GM23338 (cell line): ENCODE measurements at regions not wholly inside any gene's neighbourhood (a gene's known extent, or its start where the extent isn't known, plus 50 kb on each side); places are given as distances from the start of the nearest gene placed in this dataset.

Experiments used
- ATAC-seq: fragments of 200-7000 bp; cut with Tn5 transposase; 3 replicates; pipeline ENCODE4 v1.9.1; 2020
- DNase-seq: peaks from one replicate; pipeline ENCODE4 v3.0.0-alpha.2; 2015; ENCODE audit warnings: low spot score
- H2AFZ ChIP-seq: fragments of 200-600 bp; sonication (generic); 2 replicates; pipeline ENCODE4 v1.8.0; 2016; ENCODE audit warnings: antibody characterized with exemption, mild to moderate bottlenecking, moderate library complexity
- H3F3A ChIP-seq: fragments of 200-600 bp; sonication (generic); replicated peaks from 2 replicates; pipeline ENCODE4 v1.8.0; 2017; ENCODE audit warnings: antibody characterized with exemption, mixed run types, low read depth
- H3K27ac ChIP-seq: fragments of 200-600 bp; sonication (generic); 2 replicates; pipeline ENCODE4 v1.6.1; 2016; ENCODE audit warnings: low read depth
- H3K27me3 ChIP-seq: fragments of 200-600 bp; sonication (generic); 2 replicates; pipeline ENCODE4 v1.8.0; 2016; ENCODE audit warnings: mild to moderate bottlenecking, mixed run types, moderate library complexity; ENCODE audit not compliant: insufficient read depth
- H3K36me3 ChIP-seq: fragments of 200-600 bp; sonication (generic); 2 replicates; pipeline ENCODE4 v1.8.0; 2016; ENCODE audit warnings: mild to moderate bottlenecking; ENCODE audit not compliant: insufficient read depth
- H3K4me1 ChIP-seq: fragments of 200-600 bp; sonication (generic); 2 replicates; pipeline ENCODE4 v1.8.0; 2016; ENCODE audit warnings: mild to moderate bottlenecking, moderate library complexity; ENCODE audit not compliant: insufficient read depth
- H3K4me2 ChIP-seq: fragments of 200-600 bp; sonication (generic); 2 replicates; pipeline ENCODE4 v1.7.1; 2017; ENCODE audit warnings: mixed run types
- H3K4me3 ChIP-seq: fragments of 200-600 bp; sonication (generic); 2 replicates; pipeline ENCODE4 v1.6.1; 2016; ENCODE audit warnings: mixed run types
- H3K79me2 ChIP-seq: fragments of 200-600 bp; sonication (generic); replicated peaks from 2 replicates; pipeline ENCODE4 v1.8.0; 2017; ENCODE audit warnings: mild to moderate bottlenecking; ENCODE audit not compliant: insufficient read depth
- H3K9me2 ChIP-seq: fragments of 200-600 bp; sonication (generic); 2 replicates; pipeline ENCODE4 v1.8.0; 2017; ENCODE audit not compliant: insufficient read depth
- H4K20me1 ChIP-seq: fragments of 200-600 bp; sonication (generic); replicated peaks from 2 replicates; pipeline ENCODE4 v1.8.0; 2017; ENCODE audit warnings: mild to moderate bottlenecking; ENCODE audit not compliant: insufficient read depth
- H3K27ac Mint-ChIP-seq: 2 replicates; pipeline ENCODE4 v1.8.0; 2020; ENCODE audit warnings: inconsistent platforms, mild to moderate bottlenecking, moderate library complexity, mixed read lengths
- H3K27me3 Mint-ChIP-seq: 3 replicates; pipeline ENCODE4 v1.8.0; 2022; ENCODE audit warnings: low read depth, mild to moderate bottlenecking, moderate library complexity, mixed read lengths, inconsistent platforms; ENCODE audit not compliant: insufficient read depth, poor library complexity
- H3K36me3 Mint-ChIP-seq: 3 replicates; pipeline ENCODE4 v1.8.0; 2021; ENCODE audit warnings: low read depth, mild to moderate bottlenecking, inconsistent platforms, moderate library complexity, mixed read lengths
- H3K4me1 Mint-ChIP-seq: 3 replicates; pipeline ENCODE4 v1.8.0; 2020; ENCODE audit warnings: mild to moderate bottlenecking, inconsistent platforms, mixed read lengths
- H3K4me3 Mint-ChIP-seq: 3 replicates; pipeline ENCODE4 v1.8.0; 2021; ENCODE audit warnings: moderate library complexity, mild to moderate bottlenecking, inconsistent platforms, mixed read lengths
- H3K9me3 Mint-ChIP-seq: 3 replicates; pipeline ENCODE4 v1.8.0; 2020; ENCODE audit warnings: moderate library complexity, mild to moderate bottlenecking, inconsistent platforms, mixed read lengths
- CREB1 ChIP-seq: fragments of 250-450 bp; sonication (Bioruptor Pico); IDR thresholded peaks from 2 replicates; pipeline ENCODE4 v1.5.0; 2020; ENCODE audit warnings: low read depth, mild to moderate bottlenecking, moderate library complexity
- EZH2 ChIP-seq: fragments of 200-600 bp; sonication (generic); IDR thresholded peaks from one replicate; pipeline ENCODE4 v1.8.0; 2017; ENCODE audit warnings: antibody characterized with exemption, mild to moderate bottlenecking, low read depth; ENCODE audit not compliant: unreplicated experiment
- EZH2phosphoT487 ChIP-seq: fragments of 200-600 bp; sonication (generic); IDR thresholded peaks from one replicate; pipeline ENCODE4 v1.8.1; 2018; ENCODE audit warnings: antibody characterized with exemption; ENCODE audit not compliant: unreplicated experiment
- JUNB ChIP-seq: IDR thresholded peaks from one replicate; pipeline ENCODE4 v1.6.1; 2016; ENCODE audit warnings: antibody characterized with exemption; ENCODE audit not compliant: unreplicated experiment
- NANOG ChIP-seq: IDR thresholded peaks from 2 replicates; pipeline ENCODE4 v1.6.1; 2016; ENCODE audit warnings: antibody characterized with exemption, borderline replicate concordance
- POLR2AphosphoS5 ChIP-seq: IDR thresholded peaks from 2 replicates; pipeline ENCODE4 v1.6.1; 2016; ENCODE audit warnings: antibody characterized with exemption, low read depth
- STAT1 ChIP-seq: IDR thresholded peaks from one replicate; pipeline ENCODE4 v1.6.1; 2016; ENCODE audit warnings: antibody characterized with exemption; ENCODE audit not compliant: unreplicated experiment
- ZNF114 ChIP-seq: fragments of 250-450 bp; sonication (Bioruptor Pico); IDR thresholded peaks from 2 replicates; pipeline ENCODE4 v1.5.0; 2020; ENCODE audit warnings: mild to moderate bottlenecking, moderate library complexity
- ZNF331 ChIP-seq: fragments of 250-450 bp; sonication (Bioruptor Pico); IDR thresholded peaks from 2 replicates; pipeline ENCODE4 v1.5.0; 2020; ENCODE audit warnings: low read depth, mild to moderate bottlenecking, moderate library complexity
- TF ChIP-seq, protein P1 (sequence below): IDR thresholded peaks from one replicate; pipeline ENCODE4 v1.6.1; 2018; ENCODE audit warnings: antibody characterized with exemption; ENCODE audit not compliant: unreplicated experiment
- TF ChIP-seq, protein P2 (sequence below): IDR thresholded peaks from 2 replicates; pipeline ENCODE4 v1.6.1; 2016; ENCODE audit warnings: antibody characterized with exemption
- TF ChIP-seq, protein P3 (sequence below), 2 experiments: fragments of 200-600 bp in 1 of 2; sonication (generic) in 1 of 2; conservative IDR thresholded peaks; 2 replicates each; pipeline versions ENCODE4 v1.5.1 to v1.6.1; 2016 to 2017; ENCODE audit warnings: antibody characterized with exemption in 2 of 2, low read depth in 2 of 2, mild to moderate bottlenecking in 2 of 2, moderate library complexity in 1 of 2
- TF ChIP-seq, protein P4 (sequence below): fragments of 250-450 bp; sonication (Bioruptor Pico); IDR thresholded peaks from 2 replicates; pipeline ENCODE4 v1.5.0; 2020; ENCODE audit warnings: mild to moderate bottlenecking, moderate library complexity

GRCh38 chr7:81277691-81278090, 358.8 kb upstream of the SEMA3C start:
- Histone ChIP-seq H3K27me3 (no peaks in the 10 kb centered on the region), H4K20me1 (no peaks in the 10 kb centered on the region), H3K9me2 (peaks cover 34% of the 10 kb centered on the region), H3K4me2 (no peak overlapping the region), H3F3A (no peaks in the 10 kb centered on the region), H3K4me3 (no peak overlapping the region), H3K36me3 (no peaks in the 10 kb centered on the region), H3K27ac (no peak overlapping the region), H2AFZ (no peak overlapping the region), H3K4me1 (no peaks in the 10 kb centered on the region), H3K79me2 (no peaks in the 10 kb centered on the region)
- H3K4me3 Mint-ChIP-seq, result no peak overlapping the region
- TF ChIP-seq, protein P1, sequence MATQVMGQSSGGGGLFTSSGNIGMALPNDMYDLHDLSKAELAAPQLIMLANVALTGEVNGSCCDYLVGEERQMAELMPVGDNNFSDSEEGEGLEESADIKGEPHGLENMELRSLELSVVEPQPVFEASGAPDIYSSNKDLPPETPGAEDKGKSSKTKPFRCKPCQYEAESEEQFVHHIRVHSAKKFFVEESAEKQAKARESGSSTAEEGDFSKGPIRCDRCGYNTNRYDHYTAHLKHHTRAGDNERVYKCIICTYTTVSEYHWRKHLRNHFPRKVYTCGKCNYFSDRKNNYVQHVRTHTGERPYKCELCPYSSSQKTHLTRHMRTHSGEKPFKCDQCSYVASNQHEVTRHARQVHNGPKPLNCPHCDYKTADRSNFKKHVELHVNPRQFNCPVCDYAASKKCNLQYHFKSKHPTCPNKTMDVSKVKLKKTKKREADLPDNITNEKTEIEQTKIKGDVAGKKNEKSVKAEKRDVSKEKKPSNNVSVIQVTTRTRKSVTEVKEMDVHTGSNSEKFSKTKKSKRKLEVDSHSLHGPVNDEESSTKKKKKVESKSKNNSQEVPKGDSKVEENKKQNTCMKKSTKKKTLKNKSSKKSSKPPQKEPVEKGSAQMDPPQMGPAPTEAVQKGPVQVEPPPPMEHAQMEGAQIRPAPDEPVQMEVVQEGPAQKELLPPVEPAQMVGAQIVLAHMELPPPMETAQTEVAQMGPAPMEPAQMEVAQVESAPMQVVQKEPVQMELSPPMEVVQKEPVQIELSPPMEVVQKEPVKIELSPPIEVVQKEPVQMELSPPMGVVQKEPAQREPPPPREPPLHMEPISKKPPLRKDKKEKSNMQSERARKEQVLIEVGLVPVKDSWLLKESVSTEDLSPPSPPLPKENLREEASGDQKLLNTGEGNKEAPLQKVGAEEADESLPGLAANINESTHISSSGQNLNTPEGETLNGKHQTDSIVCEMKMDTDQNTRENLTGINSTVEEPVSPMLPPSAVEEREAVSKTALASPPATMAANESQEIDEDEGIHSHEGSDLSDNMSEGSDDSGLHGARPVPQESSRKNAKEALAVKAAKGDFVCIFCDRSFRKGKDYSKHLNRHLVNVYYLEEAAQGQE, result no peak
- TF ChIP-seq ZNF114, result no peak
- TF ChIP-seq NANOG, result no peak
- no peak for TF ChIP-seq EZH2phosphoT487
- TF ChIP-seq STAT1, result no peak
- TF ChIP-seq ZNF331 (CRISPR knock-in tag), result no peak
- no peak for TF ChIP-seq CREB1 (CRISPR knock-in tag)
- TF ChIP-seq POLR2AphosphoS5, result no peak
- no peak for TF ChIP-seq JUNB
- TF ChIP-seq, protein P2, sequence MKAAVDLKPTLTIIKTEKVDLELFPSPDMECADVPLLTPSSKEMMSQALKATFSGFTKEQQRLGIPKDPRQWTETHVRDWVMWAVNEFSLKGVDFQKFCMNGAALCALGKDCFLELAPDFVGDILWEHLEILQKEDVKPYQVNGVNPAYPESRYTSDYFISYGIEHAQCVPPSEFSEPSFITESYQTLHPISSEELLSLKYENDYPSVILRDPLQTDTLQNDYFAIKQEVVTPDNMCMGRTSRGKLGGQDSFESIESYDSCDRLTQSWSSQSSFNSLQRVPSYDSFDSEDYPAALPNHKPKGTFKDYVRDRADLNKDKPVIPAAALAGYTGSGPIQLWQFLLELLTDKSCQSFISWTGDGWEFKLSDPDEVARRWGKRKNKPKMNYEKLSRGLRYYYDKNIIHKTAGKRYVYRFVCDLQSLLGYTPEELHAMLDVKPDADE, result no peak
- TF ChIP-seq, protein P3, sequence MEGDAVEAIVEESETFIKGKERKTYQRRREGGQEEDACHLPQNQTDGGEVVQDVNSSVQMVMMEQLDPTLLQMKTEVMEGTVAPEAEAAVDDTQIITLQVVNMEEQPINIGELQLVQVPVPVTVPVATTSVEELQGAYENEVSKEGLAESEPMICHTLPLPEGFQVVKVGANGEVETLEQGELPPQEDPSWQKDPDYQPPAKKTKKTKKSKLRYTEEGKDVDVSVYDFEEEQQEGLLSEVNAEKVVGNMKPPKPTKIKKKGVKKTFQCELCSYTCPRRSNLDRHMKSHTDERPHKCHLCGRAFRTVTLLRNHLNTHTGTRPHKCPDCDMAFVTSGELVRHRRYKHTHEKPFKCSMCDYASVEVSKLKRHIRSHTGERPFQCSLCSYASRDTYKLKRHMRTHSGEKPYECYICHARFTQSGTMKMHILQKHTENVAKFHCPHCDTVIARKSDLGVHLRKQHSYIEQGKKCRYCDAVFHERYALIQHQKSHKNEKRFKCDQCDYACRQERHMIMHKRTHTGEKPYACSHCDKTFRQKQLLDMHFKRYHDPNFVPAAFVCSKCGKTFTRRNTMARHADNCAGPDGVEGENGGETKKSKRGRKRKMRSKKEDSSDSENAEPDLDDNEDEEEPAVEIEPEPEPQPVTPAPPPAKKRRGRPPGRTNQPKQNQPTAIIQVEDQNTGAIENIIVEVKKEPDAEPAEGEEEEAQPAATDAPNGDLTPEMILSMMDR (conservative IDR thresholded peaks at IDR 0.05; ENCODE audit: low read depth in 2 of 2), result no peak
- TF ChIP-seq, protein P4, sequence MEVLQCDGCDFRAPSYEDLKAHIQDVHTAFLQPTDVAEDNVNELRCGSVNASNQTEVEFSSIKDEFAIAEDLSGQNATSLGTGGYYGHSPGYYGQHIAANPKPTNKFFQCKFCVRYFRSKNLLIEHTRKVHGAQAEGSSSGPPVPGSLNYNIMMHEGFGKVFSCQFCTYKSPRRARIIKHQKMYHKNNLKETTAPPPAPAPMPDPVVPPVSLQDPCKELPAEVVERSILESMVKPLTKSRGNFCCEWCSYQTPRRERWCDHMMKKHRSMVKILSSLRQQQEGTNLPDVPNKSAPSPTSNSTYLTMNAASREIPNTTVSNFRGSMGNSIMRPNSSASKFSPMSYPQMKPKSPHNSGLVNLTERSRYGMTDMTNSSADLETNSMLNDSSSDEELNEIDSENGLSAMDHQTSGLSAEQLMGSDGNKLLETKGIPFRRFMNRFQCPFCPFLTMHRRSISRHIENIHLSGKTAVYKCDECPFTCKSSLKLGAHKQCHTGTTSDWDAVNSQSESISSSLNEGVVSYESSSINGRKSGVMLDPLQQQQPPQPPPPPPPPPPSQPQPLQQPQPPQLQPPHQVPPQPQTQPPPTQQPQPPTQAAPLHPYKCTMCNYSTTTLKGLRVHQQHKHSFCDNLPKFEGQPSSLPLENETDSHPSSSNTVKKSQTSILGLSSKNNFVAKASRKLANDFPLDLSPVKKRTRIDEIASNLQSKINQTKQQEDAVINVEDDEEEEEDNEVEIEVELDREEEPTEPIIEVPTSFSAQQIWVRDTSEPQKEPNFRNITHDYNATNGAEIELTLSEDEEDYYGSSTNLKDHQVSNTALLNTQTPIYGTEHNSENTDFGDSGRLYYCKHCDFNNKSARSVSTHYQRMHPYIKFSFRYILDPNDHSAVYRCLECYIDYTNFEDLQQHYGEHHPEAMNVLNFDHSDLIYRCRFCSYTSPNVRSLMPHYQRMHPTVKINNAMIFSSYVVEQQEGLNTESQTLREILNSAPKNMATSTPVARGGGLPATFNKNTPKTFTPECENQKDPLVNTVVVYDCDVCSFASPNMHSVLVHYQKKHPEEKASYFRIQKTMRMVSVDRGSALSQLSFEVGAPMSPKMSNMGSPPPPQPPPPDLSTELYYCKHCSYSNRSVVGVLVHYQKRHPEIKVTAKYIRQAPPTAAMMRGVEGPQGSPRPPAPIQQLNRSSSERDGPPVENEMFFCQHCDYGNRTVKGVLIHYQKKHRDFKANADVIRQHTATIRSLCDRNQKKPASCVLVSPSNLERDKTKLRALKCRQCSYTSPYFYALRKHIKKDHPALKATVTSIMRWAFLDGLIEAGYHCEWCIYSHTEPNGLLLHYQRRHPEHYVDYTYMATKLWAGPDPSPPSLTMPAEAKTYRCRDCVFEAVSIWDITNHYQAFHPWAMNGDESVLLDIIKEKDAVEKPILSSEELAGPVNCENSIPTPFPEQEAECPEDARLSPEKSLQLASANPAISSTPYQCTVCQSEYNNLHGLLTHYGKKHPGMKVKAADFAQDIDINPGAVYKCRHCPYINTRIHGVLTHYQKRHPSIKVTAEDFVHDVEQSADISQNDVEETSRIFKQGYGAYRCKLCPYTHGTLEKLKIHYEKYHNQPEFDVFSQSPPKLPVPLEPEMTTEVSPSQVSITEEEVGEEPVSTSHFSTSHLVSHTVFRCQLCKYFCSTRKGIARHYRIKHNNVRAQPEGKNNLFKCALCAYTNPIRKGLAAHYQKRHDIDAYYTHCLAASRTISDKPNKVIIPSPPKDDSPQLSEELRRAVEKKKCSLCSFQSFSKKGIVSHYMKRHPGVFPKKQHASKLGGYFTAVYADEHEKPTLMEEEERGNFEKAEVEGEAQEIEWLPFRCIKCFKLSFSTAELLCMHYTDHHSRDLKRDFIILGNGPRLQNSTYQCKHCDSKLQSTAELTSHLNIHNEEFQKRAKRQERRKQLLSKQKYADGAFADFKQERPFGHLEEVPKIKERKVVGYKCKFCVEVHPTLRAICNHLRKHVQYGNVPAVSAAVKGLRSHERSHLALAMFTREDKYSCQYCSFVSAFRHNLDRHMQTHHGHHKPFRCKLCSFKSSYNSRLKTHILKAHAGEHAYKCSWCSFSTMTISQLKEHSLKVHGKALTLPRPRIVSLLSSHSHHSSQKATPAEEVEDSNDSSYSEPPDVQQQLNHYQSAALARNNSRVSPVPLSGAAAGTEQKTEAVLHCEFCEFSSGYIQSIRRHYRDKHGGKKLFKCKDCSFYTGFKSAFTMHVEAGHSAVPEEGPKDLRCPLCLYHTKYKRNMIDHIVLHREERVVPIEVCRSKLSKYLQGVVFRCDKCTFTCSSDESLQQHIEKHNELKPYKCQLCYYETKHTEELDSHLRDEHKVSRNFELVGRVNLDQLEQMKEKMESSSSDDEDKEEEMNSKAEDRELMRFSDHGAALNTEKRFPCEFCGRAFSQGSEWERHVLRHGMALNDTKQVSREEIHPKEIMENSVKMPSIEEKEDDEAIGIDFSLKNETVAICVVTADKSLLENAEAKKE (CRISPR knock-in tag), result no peak
- no peak for TF ChIP-seq EZH2
- no peaks in the 10 kb centered on the region for H3K36me3 Mint-ChIP-seq
- peaks cover 7% of the 10 kb centered on the region; the same call in 2 of the 3 replicates for H3K4me1 Mint-ChIP-seq
- DNase-seq (no peak), ATAC-seq (no peak)
- no peaks in the 10 kb centered on the region; the same call in 2 of the 3 replicates for H3K9me3 Mint-ChIP-seq
- no peak overlapping the region for H3K27ac Mint-ChIP-seq
- peaks cover 1% of the 10 kb centered on the region for H3K27me3 Mint-ChIP-seq
